HS-27A (cell line): ENCODE measurements at regions not wholly inside any gene's neighbourhood (a gene's known extent, or its start where the extent isn't known, plus 50 kb on each side); places are given as distances from the start of the nearest gene placed in this dataset.
"Not testable (repeated sequence)": the region's sequence is repeated elsewhere in the genome, so short reads cannot be mapped to it uniquely, and the experiment has no call there.

Experiments
- DNase-seq: peaks from one replicate; pipeline ENCODE4 v3.0.0-alpha.2; 2012; ENCODE audit warnings: low read depth, missing footprints

- no peak for DNase-seq
Measured at GRCh38 chr7:148472406-148472805, 118.2 kb upstream of the C7orf33 start.

GRCh38 chr7:148473703-148474480 lies 116.7 kb upstream of the C7orf33 start:
- DNase-seq = no peak

GRCh38 chr7:148474481-148475025 lies 116.0 kb upstream of the C7orf33 start:
- DNase-seq = no peak

- DNase-seq = no peak
Measured at GRCh38 chr7:148478551-148478950, 112.0 kb upstream of the C7orf33 start.

GRCh38 chr7:148480479-148481146 lies 110.0 kb upstream of the C7orf33 start:
- no peak for DNase-seq

GRCh38 chr7:148481147-148481526 lies 109.4 kb upstream of the C7orf33 start:
- DNase-seq = no peak

GRCh38 chr7:148481971-148482626 lies 108.5 kb upstream of the C7orf33 start:
- DNase-seq = no peak

- no peak for DNase-seq
Measured at GRCh38 chr7:148483515-148484308, 106.9 kb upstream of the C7orf33 start.

- DNase-seq = no peak
Measured at GRCh38 chr7:148484486-148484885, 106.1 kb upstream of the C7orf33 start.

GRCh38 chr7:148485618-148486017 lies 104.9 kb upstream of the C7orf33 start:
- DNase-seq = no peak

- no peak for DNase-seq
Measured at GRCh38 chr7:148486937-148487336, 103.6 kb upstream of the C7orf33 start.

GRCh38 chr7:148487912-148488311 lies 102.7 kb upstream of the C7orf33 start:
- DNase-seq = no peak

- DNase-seq = no peak
Measured at GRCh38 chr7:148489678-148490077, 100.9 kb upstream of the C7orf33 start.

GRCh38 chr7:148492157-148492860 lies 98.3 kb upstream of the C7orf33 start:
- no peak for DNase-seq

GRCh38 chr7:148495605-148496004 lies 95.0 kb upstream of the C7orf33 start:
- no peak for DNase-seq

GRCh38 chr7:148500978-148501377 lies 89.6 kb upstream of the C7orf33 start:
- no peak for DNase-seq

- DNase-seq = no peak
Measured at GRCh38 chr7:148503900-148504487, 86.6 kb upstream of the C7orf33 start.

- no peak for DNase-seq
Measured at GRCh38 chr7:148505645-148506375, 84.8 kb upstream of the C7orf33 start.

GRCh38 chr7:148507064-148507573 lies 83.4 kb upstream of the C7orf33 start:
- not testable (repeated sequence) for DNase-seq

- DNase-seq = no peak
Measured at GRCh38 chr7:148507787-148508186, 82.8 kb upstream of the C7orf33 start.
